K562 (cell line): ENCODE measurements at regions not wholly inside any gene's neighbourhood (a gene's known extent, or its start where the extent isn't known, plus 50 kb on each side); places are given as distances from the start of the nearest gene placed in this dataset.
A peak's percentile ranks its signal among the peaks of the same experiment; 100 is the strongest.

Experiments
- HDAC8 ChIP-seq: fragments of 450-650 bp; IDR thresholded peaks from 2 replicates; pipeline ENCODE4 v1.6.1; 2016; ENCODE audit warnings: mild to moderate bottlenecking, missing genetic modification characterization, moderate library complexity, missing compliant biosample characterization
- HINFP ChIP-seq: fragments of 450-650 bp; conservative IDR thresholded peaks from 2 replicates; pipeline ENCODE4 v1.6.1; 2016; ENCODE audit warnings: missing genetic modification characterization, low read depth, mild to moderate bottlenecking, control low read depth, missing compliant biosample characterization
- KDM4B ChIP-seq, 2 experiments: fragments of 450-650 bp in 1 of 2; sonication (generic) in 1 of 2; IDR thresholded peaks; 2 replicates each; pipeline ENCODE4 v1.6.1; 2016 to 2017; ENCODE audit warnings: borderline replicate concordance in 2 of 2, antibody characterized with exemption in 1 of 2, low read depth in 1 of 2, mild to moderate bottlenecking in 1 of 2
- PKNOX1 ChIP-seq: fragments of 450-650 bp; IDR thresholded peaks from 2 replicates; pipeline ENCODE4 v1.6.1; 2016
- RBM14 ChIP-seq: fragments of 200-400 bp; formaldehyde crosslinking; IDR thresholded peaks from 2 replicates; pipeline ENCODE4 v1.6.1; 2018; ENCODE audit warnings: low read depth, mild to moderate bottlenecking, low read length, moderate library complexity, borderline replicate concordance; ENCODE audit not compliant: insufficient read depth
- ZBTB34 ChIP-seq: fragments of 250-450 bp; sonication (Bioruptor Pico); IDR thresholded peaks from 2 replicates; pipeline ENCODE4 v1.8.0; 2021; ENCODE audit warnings: mild to moderate bottlenecking, moderate library complexity
- ZNF395 ChIP-seq: fragments of 200-800 bp; sonication (Bioruptor generic); IDR thresholded peaks from 2 replicates; pipeline ENCODE4 v1.6.1; 2017; ENCODE audit warnings: missing genetic modification characterization, missing compliant biosample characterization
- TF ChIP-seq, protein P1 (sequence below): sonication (generic); formaldehyde crosslinking; IDR thresholded peaks from 2 replicates; pipeline ENCODE4 v1.8.1; 2023; ENCODE audit warnings: missing genetic modification reagents, mild to moderate bottlenecking, borderline replicate concordance
- TF ChIP-seq, protein P2 (sequence below): fragments of 450-650 bp; conservative IDR thresholded peaks from 2 replicates; pipeline ENCODE4 v1.6.1; 2016; ENCODE audit warnings: missing genetic modification characterization, low read depth, mild to moderate bottlenecking, missing compliant biosample characterization, moderate library complexity
- TF ChIP-seq, protein P3 (sequence below): IDR thresholded peaks from 3 replicates; pipeline ENCODE4 v1.6.1; 2011; ENCODE audit warnings: borderline replicate concordance, mild to moderate bottlenecking, moderate library complexity; ENCODE audit not compliant: insufficient read length; ENCODE audit errors: extremely low read depth

DNA sequence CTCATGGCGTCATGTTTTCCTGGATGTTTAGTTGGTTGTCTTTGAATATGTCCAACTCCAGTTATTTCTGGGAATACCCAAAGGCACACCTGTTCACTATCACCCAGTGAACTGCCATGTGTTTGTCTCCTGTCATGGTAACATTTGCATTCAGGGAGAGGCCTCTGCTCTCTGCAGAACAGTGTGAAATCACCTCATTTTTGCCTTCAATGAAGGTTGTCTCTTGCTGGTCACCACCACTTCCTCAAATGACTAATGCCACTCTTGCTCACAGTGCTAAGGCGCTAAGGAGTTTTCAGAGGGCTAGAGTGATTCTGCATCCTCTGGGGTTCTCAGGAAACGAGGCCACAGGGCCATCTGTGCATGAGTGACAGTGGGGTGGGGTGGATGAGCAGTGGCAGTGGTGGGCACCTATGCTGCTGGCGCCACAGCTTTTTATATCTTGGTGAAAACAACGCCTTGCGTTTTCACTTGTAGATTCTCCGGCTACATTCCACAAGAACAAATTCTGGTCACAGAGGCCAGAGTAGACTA, 60.0 kb upstream of the ATP5PO start (continued):
- TF ChIP-seq, protein P1, sequence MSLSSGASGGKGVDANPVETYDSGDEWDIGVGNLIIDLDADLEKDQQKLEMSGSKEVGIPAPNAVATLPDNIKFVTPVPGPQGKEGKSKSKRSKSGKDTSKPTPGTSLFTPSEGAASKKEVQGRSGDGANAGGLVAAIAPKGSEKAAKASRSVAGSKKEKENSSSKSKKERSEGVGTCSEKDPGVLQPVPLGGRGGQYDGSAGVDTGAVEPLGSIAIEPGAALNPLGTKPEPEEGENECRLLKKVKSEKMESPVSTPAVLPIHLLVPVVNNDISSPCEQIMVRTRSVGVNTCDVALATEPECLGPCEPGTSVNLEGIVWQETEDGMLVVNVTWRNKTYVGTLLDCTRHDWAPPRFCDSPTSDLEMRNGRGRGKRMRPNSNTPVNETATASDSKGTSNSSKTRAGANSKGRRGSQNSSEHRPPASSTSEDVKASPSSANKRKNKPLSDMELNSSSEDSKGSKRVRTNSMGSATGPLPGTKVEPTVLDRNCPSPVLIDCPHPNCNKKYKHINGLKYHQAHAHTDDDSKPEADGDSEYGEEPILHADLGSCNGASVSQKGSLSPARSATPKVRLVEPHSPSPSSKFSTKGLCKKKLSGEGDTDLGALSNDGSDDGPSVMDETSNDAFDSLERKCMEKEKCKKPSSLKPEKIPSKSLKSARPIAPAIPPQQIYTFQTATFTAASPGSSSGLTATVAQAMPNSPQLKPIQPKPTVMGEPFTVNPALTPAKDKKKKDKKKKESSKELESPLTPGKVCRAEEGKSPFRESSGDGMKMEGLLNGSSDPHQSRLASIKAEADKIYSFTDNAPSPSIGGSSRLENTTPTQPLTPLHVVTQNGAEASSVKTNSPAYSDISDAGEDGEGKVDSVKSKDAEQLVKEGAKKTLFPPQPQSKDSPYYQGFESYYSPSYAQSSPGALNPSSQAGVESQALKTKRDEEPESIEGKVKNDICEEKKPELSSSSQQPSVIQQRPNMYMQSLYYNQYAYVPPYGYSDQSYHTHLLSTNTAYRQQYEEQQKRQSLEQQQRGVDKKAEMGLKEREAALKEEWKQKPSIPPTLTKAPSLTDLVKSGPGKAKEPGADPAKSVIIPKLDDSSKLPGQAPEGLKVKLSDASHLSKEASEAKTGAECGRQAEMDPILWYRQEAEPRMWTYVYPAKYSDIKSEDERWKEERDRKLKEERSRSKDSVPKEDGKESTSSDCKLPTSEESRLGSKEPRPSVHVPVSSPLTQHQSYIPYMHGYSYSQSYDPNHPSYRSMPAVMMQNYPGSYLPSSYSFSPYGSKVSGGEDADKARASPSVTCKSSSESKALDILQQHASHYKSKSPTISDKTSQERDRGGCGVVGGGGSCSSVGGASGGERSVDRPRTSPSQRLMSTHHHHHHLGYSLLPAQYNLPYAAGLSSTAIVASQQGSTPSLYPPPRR (CRISPR knock-in tag), result no peak
- TF ChIP-seq PKNOX1 (peak; percentile 76), ZNF395 (CRISPR knock-in tag) (peak; percentile 78; the same call in 1 of the 2 replicates), HINFP (tag) (0 out of 2 replicates have a peak, but pooled peaks have one; percentile 47), RBM14 (no peak), KDM4B (IDR thresholded peaks at IDR 0.05; ENCODE audit: borderline replicate concordance in 2 of 2, low read depth in 1 of 2) (peak in 1 of 2 experiments; percentile 40; a peak in 1 of 4 replicates), ZBTB34 (CRISPR knock-in tag) (no peak), HDAC8 (tag) (peak; percentile 66; the same call in 1 of the 2 replicates)
- TF ChIP-seq, protein P2, sequence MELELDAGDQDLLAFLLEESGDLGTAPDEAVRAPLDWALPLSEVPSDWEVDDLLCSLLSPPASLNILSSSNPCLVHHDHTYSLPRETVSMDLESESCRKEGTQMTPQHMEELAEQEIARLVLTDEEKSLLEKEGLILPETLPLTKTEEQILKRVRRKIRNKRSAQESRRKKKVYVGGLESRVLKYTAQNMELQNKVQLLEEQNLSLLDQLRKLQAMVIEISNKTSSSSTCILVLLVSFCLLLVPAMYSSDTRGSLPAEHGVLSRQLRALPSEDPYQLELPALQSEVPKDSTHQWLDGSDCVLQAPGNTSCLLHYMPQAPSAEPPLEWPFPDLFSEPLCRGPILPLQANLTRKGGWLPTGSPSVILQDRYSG, result peak; percentile 83
- TF ChIP-seq, protein P3, sequence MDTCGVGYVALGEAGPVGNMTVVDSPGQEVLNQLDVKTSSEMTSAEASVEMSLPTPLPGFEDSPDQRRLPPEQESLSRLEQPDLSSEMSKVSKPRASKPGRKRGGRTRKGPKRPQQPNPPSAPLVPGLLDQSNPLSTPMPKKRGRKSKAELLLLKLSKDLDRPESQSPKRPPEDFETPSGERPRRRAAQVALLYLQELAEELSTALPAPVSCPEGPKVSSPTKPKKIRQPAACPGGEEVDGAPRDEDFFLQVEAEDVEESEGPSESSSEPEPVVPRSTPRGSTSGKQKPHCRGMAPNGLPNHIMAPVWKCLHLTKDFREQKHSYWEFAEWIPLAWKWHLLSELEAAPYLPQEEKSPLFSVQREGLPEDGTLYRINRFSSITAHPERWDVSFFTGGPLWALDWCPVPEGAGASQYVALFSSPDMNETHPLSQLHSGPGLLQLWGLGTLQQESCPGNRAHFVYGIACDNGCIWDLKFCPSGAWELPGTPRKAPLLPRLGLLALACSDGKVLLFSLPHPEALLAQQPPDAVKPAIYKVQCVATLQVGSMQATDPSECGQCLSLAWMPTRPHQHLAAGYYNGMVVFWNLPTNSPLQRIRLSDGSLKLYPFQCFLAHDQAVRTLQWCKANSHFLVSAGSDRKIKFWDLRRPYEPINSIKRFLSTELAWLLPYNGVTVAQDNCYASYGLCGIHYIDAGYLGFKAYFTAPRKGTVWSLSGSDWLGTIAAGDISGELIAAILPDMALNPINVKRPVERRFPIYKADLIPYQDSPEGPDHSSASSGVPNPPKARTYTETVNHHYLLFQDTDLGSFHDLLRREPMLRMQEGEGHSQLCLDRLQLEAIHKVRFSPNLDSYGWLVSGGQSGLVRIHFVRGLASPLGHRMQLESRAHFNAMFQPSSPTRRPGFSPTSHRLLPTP, result no peak
